DMS153 treated with DMSO at 0.1 percent for 48 hours (cell line): ENCODE measurements at regions not wholly inside any gene's neighbourhood (a gene's known extent, or its start where the extent isn't known, plus 50 kb on each side); places are given as distances from the start of the nearest gene placed in this dataset.
"Not testable (repeated sequence)": the region's sequence is repeated elsewhere in the genome, so short reads cannot be mapped to it uniquely, and the experiment has no call there.

Experiments used
- DNase-seq: peaks from one replicate; lab custom pipeline; 2025; ENCODE audit not compliant: unreplicated experiment; lab: John Stamatoyannopoulos, UW

DNA sequence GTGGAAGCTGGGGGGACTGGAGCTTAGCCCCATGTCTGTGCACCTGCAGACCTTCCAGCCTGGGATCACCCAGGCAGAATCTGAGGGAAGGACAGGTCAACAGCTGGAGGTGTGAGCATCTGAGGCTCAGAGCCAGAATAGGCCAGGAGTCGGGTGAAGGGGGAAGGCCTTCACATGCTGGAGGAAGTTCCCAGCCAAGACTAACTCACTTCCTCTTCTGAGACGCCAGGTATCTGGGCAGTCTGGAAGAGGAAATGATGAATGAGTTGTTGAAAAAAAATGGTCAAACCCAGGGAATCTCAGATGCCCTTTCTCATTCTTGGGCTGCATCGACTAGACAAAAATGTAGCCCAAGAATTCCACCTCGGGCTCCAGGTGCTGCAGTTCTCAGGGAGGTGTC lies 73.6 kb upstream of the TIAM2 start:
- no peak for DNase-seq

DNA sequence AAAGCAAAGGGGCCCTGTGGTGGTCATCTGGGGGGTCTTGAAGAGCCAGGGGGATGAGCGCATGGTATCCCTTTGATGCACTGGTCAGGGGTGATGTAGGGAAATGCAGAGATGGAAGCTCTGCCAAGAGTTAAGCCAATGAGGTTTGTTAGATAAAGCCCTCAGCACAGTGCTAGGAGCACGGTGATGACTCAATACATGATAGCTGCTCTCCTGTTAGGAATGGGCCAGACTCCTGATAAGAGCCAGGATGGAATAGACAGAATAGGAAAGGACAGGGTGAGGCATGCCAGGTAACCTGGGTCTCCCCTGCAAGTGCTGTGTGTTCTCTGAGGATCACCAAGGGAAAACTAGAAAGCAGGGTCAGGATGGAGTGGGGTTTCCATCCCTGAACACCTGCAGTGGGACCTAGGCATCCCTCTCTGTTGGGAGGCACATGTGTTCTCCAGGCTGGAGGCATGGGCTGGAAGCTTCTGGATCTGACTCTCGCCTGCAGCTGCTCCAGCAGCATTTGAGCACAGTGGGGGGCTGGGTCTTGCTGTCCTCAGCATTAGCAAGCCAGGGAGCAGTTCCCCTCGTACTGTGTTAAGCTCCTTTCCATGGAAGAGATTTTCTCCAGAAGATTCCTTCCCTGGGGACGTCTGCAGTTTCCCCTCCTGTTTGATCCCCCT lies 71.8 kb upstream of the TIAM2 start:
- DNase-seq: no peak

DNA sequence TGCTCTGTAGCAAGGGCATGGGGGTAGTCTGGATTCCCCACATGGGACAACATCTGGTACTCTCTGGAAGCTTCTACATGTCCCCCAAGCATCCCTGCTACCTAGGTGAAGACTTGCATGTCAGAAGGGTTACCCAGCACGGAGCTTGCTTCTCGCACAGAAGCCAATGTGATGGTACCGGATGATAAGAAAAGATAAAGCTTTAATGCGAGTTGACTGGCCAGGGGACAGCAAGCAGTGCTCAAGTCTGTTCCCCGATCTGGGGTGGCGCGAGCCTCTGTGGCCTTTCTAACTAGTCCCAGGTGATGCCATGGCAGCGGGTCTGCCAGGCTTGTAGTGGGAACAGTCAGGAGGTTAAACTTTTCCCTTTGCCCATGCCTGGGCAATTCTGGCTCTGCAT lies 70.0 kb upstream of the TIAM2 start:
- no peak for DNase-seq

DNA sequence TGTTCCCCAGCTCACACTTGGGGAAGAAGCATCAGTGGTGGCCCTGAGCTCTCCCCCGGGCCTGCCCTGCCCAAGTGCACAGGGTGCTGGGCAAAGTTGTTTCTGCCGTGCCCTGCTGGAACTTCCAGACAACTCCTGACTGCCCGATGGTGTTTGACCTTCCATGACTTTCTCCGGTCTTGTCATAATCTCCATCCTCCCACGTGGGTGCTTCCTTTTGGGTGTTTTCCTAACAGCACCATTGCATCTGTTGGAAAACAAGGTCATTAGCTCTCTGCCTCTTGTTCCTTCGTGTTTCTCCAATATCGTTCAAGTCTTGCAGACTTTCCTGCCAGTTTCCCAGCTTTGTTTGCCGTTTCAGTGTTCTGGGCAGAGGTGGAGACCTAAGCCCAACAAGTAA lies 68.7 kb upstream of the TIAM2 start:
- no peak for DNase-seq

DNA sequence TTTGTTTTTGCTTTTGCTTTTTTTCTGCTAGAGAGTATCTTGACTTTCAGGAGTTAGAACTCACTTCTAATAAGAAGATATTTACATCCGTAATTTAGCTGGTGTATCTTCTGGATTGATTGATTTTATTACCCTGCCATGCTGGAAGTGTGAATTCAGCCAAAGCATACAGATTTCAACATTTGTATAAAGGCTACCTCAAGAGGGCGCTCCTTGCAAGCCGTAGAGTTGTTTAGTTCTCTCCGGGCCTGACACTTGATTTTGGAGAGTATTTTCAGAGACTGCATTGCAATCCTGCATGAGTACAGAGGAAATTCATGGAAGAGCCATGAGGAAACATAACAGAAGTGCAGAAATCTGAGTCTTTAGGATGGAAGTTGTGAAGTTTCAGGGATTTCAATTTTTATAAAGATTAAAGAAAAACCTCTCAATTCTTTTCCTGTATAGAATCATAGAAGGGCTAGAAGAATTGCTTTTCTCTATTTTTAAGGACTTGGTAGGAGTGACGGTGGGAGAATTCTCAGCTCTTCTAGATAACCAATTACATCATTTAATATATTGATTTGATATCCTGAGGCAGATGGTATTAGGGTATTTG lies 66.7 kb upstream of the TIAM2 start:
- DNase-seq: peak; percentile 8

DNA sequence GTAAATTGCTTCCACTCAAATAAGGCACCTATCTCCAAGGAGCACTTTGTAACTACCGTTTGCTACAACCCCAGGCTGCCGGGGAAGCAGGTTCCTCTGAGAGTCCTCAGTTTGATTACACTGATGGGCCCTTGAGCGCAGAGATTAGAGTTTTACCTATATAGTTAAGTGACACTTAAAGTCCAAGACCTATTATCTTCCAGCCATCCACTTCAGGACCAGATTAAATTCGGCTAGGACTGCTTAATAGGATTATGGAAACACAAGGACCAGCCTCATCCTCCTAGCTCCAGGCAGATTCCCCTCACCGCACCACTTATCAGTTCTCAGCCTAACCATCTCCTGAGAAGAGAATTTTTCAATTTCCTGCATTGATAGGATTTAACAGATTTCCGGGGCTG lies 64.7 kb upstream of the TIAM2 start:
- no peak for DNase-seq

DNA sequence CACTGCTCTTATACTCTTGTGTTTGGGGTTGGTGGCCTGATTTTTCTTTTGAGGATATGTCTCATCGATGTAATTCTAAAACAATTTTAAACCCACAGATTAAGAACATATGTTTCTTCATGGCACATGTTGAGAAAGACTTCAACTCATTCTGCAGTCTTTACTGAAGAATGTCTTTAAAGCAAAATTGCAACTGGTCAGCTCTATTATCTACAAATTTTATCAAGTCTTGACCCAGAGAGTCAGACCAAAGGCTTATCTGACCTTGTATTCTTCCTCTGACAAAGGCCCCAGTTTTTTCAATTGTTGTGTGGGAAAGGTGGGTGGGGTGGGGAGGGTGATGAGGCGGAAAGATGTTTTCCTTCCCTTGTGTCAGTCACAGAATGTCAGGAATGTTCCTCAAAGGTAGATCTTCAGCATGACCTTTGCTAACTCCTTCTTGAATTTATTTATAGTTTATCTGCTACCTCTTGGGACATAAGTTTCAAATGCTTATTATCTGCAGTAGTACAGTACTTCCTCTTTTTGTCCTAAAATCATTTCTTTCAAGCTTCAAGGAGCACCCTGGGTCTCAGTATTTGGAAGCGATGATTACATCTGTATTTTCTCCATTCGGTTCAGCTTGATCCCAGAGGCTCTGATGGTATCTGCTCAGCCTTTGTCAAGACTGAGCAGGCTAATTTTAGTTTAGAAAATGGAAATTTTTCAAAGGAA lies 63.2 kb upstream of the TIAM2 start:
- DNase-seq: no peak

- no peak for DNase-seq
Measured at GRCh38 chr6:154932515-154933027, 62.5 kb upstream of the TIAM2 start.

GRCh38 chr6:154933181-154933827 lies 61.8 kb upstream of the TIAM2 start:
- no peak for DNase-seq

GRCh38 chr6:154937306-154938220 lies 57.6 kb upstream of the TIAM2 start:
- DNase-seq: no peak

GRCh38 chr6:154938221-154938580 lies 56.9 kb upstream of the TIAM2 start:
- DNase-seq: no peak

DNA sequence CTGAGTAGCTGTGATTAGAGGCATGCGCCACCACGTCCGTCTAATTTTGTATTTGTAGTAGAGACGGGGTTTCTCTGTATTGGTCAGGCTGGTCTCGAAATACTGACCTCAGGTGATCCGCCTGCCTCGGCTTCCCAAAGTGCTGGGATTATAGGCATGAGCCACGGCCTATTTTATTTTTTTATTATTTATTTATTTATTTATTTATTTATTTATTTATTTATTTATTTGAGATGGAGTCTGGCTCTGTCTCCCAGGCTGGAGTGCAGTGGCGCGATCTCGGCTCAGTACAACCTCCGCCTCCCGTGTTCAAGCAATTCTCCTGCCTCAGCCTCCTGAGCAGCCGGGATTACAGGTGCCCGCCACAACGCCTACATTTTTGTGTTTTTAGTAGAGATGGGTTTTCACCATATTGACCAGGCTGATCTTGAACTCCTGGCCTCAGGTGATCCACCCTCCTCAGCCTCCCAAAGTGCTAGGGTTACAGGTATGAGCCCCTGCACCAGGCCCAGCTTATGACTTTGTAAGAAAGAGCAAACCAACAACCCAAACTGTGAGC lies 56.3 kb upstream of the TIAM2 start:
- DNase-seq: not testable (repeated sequence)

DNA sequence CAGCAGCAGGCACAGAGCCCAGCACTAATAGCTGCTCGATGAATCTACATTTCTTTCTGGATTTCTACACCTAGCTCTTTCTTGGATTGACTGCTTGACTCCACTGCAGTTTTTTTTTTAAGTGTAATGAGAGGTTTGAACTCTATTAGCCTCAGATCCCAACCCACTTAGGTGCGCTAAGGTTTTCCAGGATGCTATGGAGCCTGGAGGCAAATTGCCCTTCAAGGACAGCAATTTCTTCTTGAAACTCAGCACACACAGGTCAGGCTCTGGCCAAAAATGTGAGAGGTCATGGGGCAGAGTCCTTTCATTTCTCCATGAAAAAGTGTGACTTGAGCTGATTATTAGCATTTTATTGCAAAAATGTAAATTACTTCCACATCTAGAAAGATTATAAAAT lies 52.3 kb upstream of the TIAM2 start:
- no peak for DNase-seq

DNA sequence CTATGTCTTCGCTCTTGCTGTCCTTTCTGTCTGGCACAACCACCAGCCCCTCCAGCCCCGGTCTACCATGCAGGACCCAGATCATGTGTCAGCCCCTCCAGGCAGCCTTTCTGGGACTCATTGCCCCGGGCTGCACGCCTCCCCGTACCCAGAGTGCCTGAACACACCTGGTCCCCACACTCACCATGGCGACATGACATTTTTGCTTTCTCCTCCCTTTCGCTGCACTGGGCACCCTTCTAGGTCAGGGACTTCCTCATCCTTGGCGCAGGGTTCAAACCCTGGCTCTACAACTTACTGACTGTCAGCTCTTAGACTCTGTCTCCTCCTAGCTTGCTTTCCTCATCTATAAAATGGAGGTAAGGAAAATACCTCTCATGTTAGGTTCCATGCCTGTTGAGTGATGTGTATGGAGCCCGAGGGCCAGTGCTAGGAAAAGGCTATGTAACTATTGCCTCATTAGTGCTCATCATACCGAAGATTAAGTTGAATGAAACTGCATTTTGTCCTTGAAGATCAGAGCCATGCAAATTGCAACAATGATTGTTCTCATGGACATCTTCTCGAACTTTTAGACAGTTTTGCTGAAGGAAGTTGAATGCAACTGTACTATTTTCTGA lies 49.7 kb upstream of the TIAM2 start:
- no peak for DNase-seq
